GM12878 (cell line): ENCODE measurements at regions not wholly inside any gene's neighbourhood (a gene's known extent, or its start where the extent isn't known, plus 50 kb on each side); places are given as distances from the start of the nearest gene placed in this dataset.

Source experiments
- ATAC-seq: fragments of 200-7000 bp; cut with Tn5 transposase; 3 replicates; pipeline ENCODE4 v1.9.1; 2020; ENCODE audit warnings: mild to moderate bottlenecking, moderate library complexity
- BruUV-seq: library from RNA; stranded (reverse); fragments of 400-500 nt; replicated peaks from 2 replicates; lab custom pipeline; 2021; lab: Mats Ljungman, UMichigan
- CTCF ChIA-PET: fragments of 300-600 bp; sonication (Branson Sonifier 250); formaldehyde crosslinking; extraction: SDS; loops from one replicate; lab custom pipeline; 2021; ENCODE audit warnings: inconsistent platforms; lab: Yijun Ruan, JAX
- POLR2A ChIA-PET: fragments of 350-600 bp; formaldehyde crosslinking; extraction: SDS; loops from one replicate; lab custom pipeline; 2021; ENCODE audit warnings: inconsistent platforms; lab: Charles Lee
- RAD21 ChIA-PET: fragments of 300-600 bp; sonication (Branson Sonifier 250); formaldehyde crosslinking; loops from one replicate; lab custom pipeline; 2023; ENCODE audit warnings: antibody characterized with exemption; ENCODE audit not compliant: unreplicated experiment; lab: Charles Lee
- SMC1A ChIA-PET: fragments of 300-600 bp; sonication (Branson Sonifier 250); formaldehyde crosslinking; loops from one replicate; lab custom pipeline; 2023; ENCODE audit not compliant: unreplicated experiment, uncharacterized antibody; lab: Charles Lee
- DNase-seq: peaks from one replicate; pipeline ENCODE4 v3.0.0-alpha.2; 2011; ENCODE audit warnings: low read depth, low spot score
- FAIRE-seq: peaks from 3 replicates; lab custom pipeline; 2011; peaks lifted over from hg19 to GRCh38; lab: Jason Lieb, UNC
- H2AFZ ChIP-seq: 2 replicates; pipeline ENCODE4 v1.6.0; 2011; ENCODE audit warnings: low read depth, low read length, control low read depth; ENCODE audit not compliant: control insufficient read depth
- H3K27ac ChIP-seq: 2 replicates; pipeline ENCODE4 v1.5.1; 2011; ENCODE audit warnings: control low read depth; ENCODE audit not compliant: control insufficient read depth, insufficient read depth
- H3K27me3 ChIP-seq, 2 experiments: replicated peaks in 1 of 2; 2 replicates each; pipeline versions ENCODE4 v1.6.0 to v1.6.1; 2011; ENCODE audit warnings: low read length in 1 of 2; ENCODE audit not compliant: control insufficient read depth in 2 of 2, insufficient read depth in 2 of 2
- H3K36me3 ChIP-seq, 2 experiments: 2 replicates each; pipeline ENCODE4 v1.5.1; 2011; ENCODE audit warnings: low read length in 1 of 2; ENCODE audit not compliant: control insufficient read depth in 2 of 2, insufficient read depth in 2 of 2
- H3K4me1 ChIP-seq: 2 replicates; pipeline ENCODE4 v1.6.1; 2011; ENCODE audit warnings: mild to moderate bottlenecking, low read length, moderate library complexity, mixed read lengths; ENCODE audit not compliant: control insufficient read depth, insufficient read depth
- H3K4me2 ChIP-seq: 2 replicates; pipeline ENCODE4 v1.6.0; 2011; ENCODE audit warnings: control low read depth; ENCODE audit not compliant: control insufficient read depth, insufficient read depth
- H3K4me3 ChIP-seq: fragments of 200-600 bp; sonication (generic); 2 replicates; pipeline ENCODE4 v1.5.1; 2016
- H3K79me2 ChIP-seq: 2 replicates; pipeline ENCODE4 v1.6.0; 2011; ENCODE audit warnings: low read length; ENCODE audit not compliant: control insufficient read depth, insufficient read depth
- H3K9ac ChIP-seq: 2 replicates; pipeline ENCODE4 v1.8.0; 2011; ENCODE audit warnings: low read length, control low read depth, mixed read lengths; ENCODE audit not compliant: control insufficient read depth, insufficient read depth
- H3K9me3 ChIP-seq: replicated peaks from 3 replicates; pipeline ENCODE4 v1.5.1; 2011; ENCODE audit warnings: mild to moderate bottlenecking, low read length; ENCODE audit not compliant: control insufficient read depth, insufficient read depth
- H4K20me1 ChIP-seq: 2 replicates; pipeline ENCODE4 v1.6.0; 2011; ENCODE audit not compliant: control insufficient read depth, insufficient read depth
- ASH2L ChIP-seq: fragments of 300-600, 200-600 bp; sonication (generic); IDR thresholded peaks from 2 replicates; pipeline ENCODE4 v1.6.1; 2017; ENCODE audit warnings: low read depth, mild to moderate bottlenecking, borderline replicate concordance
- CBFB ChIP-seq: IDR thresholded peaks from 2 replicates; pipeline ENCODE4 v1.6.1; 2016; ENCODE audit warnings: antibody characterized with exemption, low read depth
- CHD2 ChIP-seq: IDR thresholded peaks from 2 replicates; pipeline ENCODE4 v1.6.1; 2011; ENCODE audit warnings: low read depth, low read length, improper control_type of control experiment, borderline replicate concordance
- EP300 ChIP-seq, 2 experiments: fragments of 150-350 bp in 1 of 2; IDR thresholded peaks; 2 replicates each; pipeline ENCODE4 v1.6.1; 2011 to 2012; ENCODE audit warnings: low read depth in 2 of 2, low read length in 2 of 2, borderline replicate concordance in 1 of 2, improper control_type of control experiment in 1 of 2, inconsistent platforms in 1 of 2; ENCODE audit not compliant: control insufficient read depth in 1 of 2
- FOXK2 ChIP-seq: fragments of 450-650 bp; IDR thresholded peaks from 2 replicates; pipeline ENCODE4 v1.6.1; 2017; ENCODE audit warnings: mild to moderate bottlenecking, moderate library complexity
- HDAC2 ChIP-seq: fragments of 200-600 bp; sonication (generic); IDR thresholded peaks from 2 replicates; pipeline ENCODE4 v1.6.1; 2017
- HDAC6 ChIP-seq: fragments of 200-600 bp; sonication (generic); IDR thresholded peaks from one replicate; pipeline ENCODE4 v1.8.0; 2017; ENCODE audit warnings: antibody characterized with exemption; ENCODE audit not compliant: unreplicated experiment
- IKZF1 ChIP-seq: fragments of 450-650 bp; conservative IDR thresholded peaks from 2 replicates; pipeline ENCODE4 v1.6.1; 2017; ENCODE audit warnings: antibody characterized with exemption, mild to moderate bottlenecking
- IKZF2 ChIP-seq, 2 experiments: fragments of 450-650 bp; IDR thresholded peaks; 2 replicates each; pipeline ENCODE4 v1.6.1; 2017; ENCODE audit warnings: mild to moderate bottlenecking in 2 of 2, moderate library complexity in 2 of 2
- LARP7 ChIP-seq: fragments of 450-650 bp; IDR thresholded peaks from 2 replicates; pipeline ENCODE4 v1.6.1; 2017; ENCODE audit warnings: mild to moderate bottlenecking
- RAD21 ChIP-seq: IDR thresholded peaks from 2 replicates; pipeline ENCODE4 v1.6.1; 2011; ENCODE audit warnings: mild to moderate bottlenecking, low read depth, low read length, moderate library complexity; ENCODE audit not compliant: insufficient read depth
- SIX5 ChIP-seq: IDR thresholded peaks from 2 replicates; pipeline ENCODE4 v1.6.1; 2011; ENCODE audit warnings: mild to moderate bottlenecking, low read depth, low read length, moderate library complexity; ENCODE audit not compliant: severe bottlenecking
- SUZ12 ChIP-seq: fragments of 200-600 bp; sonication (generic); IDR thresholded peaks from one replicate; pipeline ENCODE4 v1.6.1; 2018; ENCODE audit warnings: antibody characterized with exemption, mild to moderate bottlenecking; ENCODE audit not compliant: unreplicated experiment
- ZNF207 ChIP-seq: fragments of 450-650 bp; IDR thresholded peaks from 2 replicates; pipeline ENCODE4 v1.6.1; 2014; ENCODE audit warnings: antibody characterized with exemption, mild to moderate bottlenecking, borderline replicate concordance
- ZSCAN29 ChIP-seq: fragments of 450-650 bp; IDR thresholded peaks from 2 replicates; pipeline ENCODE4 v1.6.1; 2017; ENCODE audit warnings: mild to moderate bottlenecking, moderate library complexity
- WGBS: methylation state at CpG from one replicate; pipeline ENCODE4 v1.1.6; 2016; ENCODE audit warnings: low lambda C conversion rate; ENCODE audit not compliant: insufficient replicate concordance, insufficient coverage; ENCODE audit errors: missing lambda C conversion rate; 5-methylcytosine and 5-hydroxymethylcytosine counted together
- in situ Hi-C: fragments of 300-500 bp; cut with MboI; formaldehyde crosslinking; loops from 9 replicates; pipeline ENCODE4 v1.14.3; 2018; ENCODE audit warnings: mixed read lengths
- intact Hi-C: fragments of 100-400 bp; cut with micrococcal nuclease; formaldehyde crosslinking; loops from one replicate; pipeline ENCODE4 v1.14.2; 2022; ENCODE audit not compliant: unreplicated experiment
- TF ChIP-seq, protein P1 (sequence below): fragments of 450-650 bp; IDR thresholded peaks from 2 replicates; pipeline ENCODE4 v1.6.1; 2018; ENCODE audit warnings: borderline replicate concordance, mild to moderate bottlenecking; ENCODE audit not compliant: partially characterized antibody
- TF ChIP-seq, protein P2 (sequence below): IDR thresholded peaks from 2 replicates; pipeline ENCODE4 v1.6.1; 2012; ENCODE audit warnings: low read depth, low read length, improper control_type of control experiment
- TF ChIP-seq, protein P3 (sequence below): IDR thresholded peaks from 2 replicates; pipeline ENCODE4 v1.6.1; 2011; ENCODE audit warnings: borderline replicate concordance, low read depth, mild to moderate bottlenecking, moderate library complexity, mixed read lengths, low read length; ENCODE audit not compliant: insufficient read depth; ENCODE audit errors: extremely low read length
- TF ChIP-seq, protein P4 (sequence below): fragments of 450-650 bp; IDR thresholded peaks from 2 replicates; pipeline ENCODE4 v1.6.1; 2017; ENCODE audit warnings: mild to moderate bottlenecking, low read depth, inconsistent platforms; ENCODE audit not compliant: poor library complexity, severe bottlenecking

DNA sequence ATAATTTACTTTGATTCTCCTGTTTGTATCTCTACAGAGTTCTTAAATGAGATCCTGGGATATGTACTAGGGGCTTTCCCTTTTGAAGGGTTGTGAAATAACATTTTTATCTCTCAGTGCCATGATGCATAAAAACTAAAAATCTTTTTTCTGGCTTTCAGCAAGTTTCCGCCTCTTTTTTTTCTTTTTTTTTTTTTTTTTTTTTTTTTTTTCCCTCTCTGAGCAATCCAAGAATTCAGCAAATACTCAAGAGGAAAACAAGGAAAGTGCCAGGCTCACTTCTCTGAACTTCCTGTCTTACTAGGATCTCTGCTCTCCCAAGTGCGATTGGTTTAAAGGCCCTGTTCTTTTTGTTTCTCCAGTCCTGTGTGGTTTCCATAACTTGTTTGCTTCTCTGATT lies 79.9 kb downstream of the HYCC1 start:
- Histone ChIP-seq H3K4me2 (no peak overlapping the region), H3K36me3 (no peaks in the 10 kb centered on the region), H3K4me3 (no peak overlapping the region), H3K4me1 (no peaks in the 10 kb centered on the region), H3K9me3 (no peaks in the 10 kb centered on the region; the same call in 2 of the 3 replicates), H3K9ac (no peak overlapping the region), H2AFZ (no peak overlapping the region), H3K79me2 (no peaks in the 10 kb centered on the region), H3K27me3 (no peaks in the 10 kb centered on the region)
- no peak for FAIRE-seq
- ATAC-seq, result no peak
- in situ Hi-C loops, result no loop called here
- BruUV-seq, result no TSS peak
- SMC1A ChIA-PET, result interaction anchor here (1.0 to 1.3 kb wide), 3 partner anchors 10 to 121 kb away, joined by 3 read pairs; no protein-coding TSS in a partner anchor
- RAD21 ChIA-PET, result interaction anchor here (2.1 kb wide), 1 partner anchor 121 kb away, joined by 7 read pairs; no protein-coding TSS in a partner anchor
- WGBS, result 100% methylated on average over 2 of the region's 2 CpGs
- no peak for TF ChIP-seq CBFB
- TF ChIP-seq SIX5, result no peak
- TF ChIP-seq SUZ12, result no peak
- TF ChIP-seq CHD2, result no peak
- TF ChIP-seq, protein P1, sequence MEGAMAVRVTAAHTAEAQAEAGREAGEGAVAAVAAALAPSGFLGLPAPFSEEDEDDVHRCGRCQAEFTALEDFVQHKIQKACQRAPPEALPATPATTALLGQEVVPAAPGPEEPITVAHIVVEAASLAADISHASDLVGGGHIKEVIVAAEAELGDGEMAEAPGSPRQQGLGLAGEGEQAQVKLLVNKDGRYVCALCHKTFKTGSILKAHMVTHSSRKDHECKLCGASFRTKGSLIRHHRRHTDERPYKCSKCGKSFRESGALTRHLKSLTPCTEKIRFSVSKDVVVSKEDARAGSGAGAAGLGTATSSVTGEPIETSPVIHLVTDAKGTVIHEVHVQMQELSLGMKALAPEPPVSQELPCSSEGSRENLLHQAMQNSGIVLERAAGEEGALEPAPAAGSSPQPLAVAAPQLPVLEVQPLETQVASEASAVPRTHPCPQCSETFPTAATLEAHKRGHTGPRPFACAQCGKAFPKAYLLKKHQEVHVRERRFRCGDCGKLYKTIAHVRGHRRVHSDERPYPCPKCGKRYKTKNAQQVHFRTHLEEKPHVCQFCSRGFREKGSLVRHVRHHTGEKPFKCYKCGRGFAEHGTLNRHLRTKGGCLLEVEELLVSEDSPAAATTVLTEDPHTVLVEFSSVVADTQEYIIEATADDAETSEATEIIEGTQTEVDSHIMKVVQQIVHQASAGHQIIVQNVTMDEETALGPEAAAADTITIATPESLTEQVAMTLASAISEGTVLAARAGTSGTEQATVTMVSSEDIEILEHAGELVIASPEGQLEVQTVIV, result no peak
- TF ChIP-seq ZSCAN29, result no peak
- TF ChIP-seq HDAC6, result no peak
- TF ChIP-seq, protein P2, sequence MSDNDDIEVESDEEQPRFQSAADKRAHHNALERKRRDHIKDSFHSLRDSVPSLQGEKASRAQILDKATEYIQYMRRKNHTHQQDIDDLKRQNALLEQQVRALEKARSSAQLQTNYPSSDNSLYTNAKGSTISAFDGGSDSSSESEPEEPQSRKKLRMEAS, result no peak
- no peak for TF ChIP-seq HDAC2
- TF ChIP-seq ASH2L, result no peak
- no peak for TF ChIP-seq IKZF1
- TF ChIP-seq ZNF207, result no peak
- TF ChIP-seq EP300 (IDR thresholded peaks at IDR 0.05; ENCODE audit: borderline replicate concordance in 1 of 2, control insufficient read depth in 1 of 2, low read depth in 2 of 2, low read length in 2 of 2), result no peak
- TF ChIP-seq FOXK2, result no peak
- TF ChIP-seq, protein P3, sequence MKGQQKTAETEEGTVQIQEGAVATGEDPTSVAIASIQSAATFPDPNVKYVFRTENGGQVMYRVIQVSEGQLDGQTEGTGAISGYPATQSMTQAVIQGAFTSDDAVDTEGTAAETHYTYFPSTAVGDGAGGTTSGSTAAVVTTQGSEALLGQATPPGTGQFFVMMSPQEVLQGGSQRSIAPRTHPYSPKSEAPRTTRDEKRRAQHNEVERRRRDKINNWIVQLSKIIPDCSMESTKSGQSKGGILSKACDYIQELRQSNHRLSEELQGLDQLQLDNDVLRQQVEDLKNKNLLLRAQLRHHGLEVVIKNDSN, result no peak
- TF ChIP-seq, protein P4, sequence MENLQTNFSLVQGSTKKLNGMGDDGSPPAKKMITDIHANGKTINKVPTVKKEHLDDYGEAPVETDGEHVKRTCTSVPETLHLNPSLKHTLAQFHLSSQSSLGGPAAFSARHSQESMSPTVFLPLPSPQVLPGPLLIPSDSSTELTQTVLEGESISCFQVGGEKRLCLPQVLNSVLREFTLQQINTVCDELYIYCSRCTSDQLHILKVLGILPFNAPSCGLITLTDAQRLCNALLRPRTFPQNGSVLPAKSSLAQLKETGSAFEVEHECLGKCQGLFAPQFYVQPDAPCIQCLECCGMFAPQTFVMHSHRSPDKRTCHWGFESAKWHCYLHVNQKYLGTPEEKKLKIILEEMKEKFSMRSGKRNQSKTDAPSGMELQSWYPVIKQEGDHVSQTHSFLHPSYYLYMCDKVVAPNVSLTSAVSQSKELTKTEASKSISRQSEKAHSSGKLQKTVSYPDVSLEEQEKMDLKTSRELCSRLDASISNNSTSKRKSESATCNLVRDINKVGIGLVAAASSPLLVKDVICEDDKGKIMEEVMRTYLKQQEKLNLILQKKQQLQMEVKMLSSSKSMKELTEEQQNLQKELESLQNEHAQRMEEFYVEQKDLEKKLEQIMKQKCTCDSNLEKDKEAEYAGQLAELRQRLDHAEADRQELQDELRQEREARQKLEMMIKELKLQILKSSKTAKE, result no peak
- no peak for TF ChIP-seq IKZF2 (IDR thresholded peaks at IDR 0.05)
- no peak for TF ChIP-seq RAD21
- no peak for TF ChIP-seq LARP7
- TF ChIP-seq, all 136 proteins: peak for 0
- no peak for DNase-seq
- intact Hi-C loops, result no loop called here
- ChIA-PET POLR2A (no interaction called here), CTCF (interaction anchor here (0.6 to 1.0 kb wide), 2 partner anchors 81 to 156 kb away, joined by 3 read pairs; no protein-coding TSS in a partner anchor)
- Histone ChIP-seq H3K27ac (no peak overlapping the region), H4K20me1 (no peaks in the 10 kb centered on the region)
